ENCODE measurements at regions not wholly inside any gene's neighbourhood (a gene's known extent, or its start where the extent isn't known, plus 50 kb on each side); places are given as distances from the start of the nearest gene placed in this dataset.

DNA sequence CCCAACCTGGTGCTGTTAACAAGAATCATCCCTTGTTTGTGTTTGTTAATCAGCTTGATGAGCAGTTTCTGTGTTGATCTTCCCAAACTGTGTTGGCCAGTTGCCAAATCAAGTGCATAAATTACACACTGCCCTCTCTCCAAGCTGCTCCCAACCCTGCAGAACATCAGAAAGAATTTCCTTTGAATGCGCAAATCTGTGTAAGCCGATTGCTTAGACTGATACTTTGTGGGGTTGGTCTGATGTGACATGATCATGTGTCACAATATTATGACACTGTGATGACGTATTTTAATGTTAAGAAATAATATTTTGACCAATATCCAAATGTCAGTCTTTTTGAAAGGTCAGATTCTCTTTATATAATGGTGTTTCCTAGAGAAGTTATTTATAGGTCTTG, 766.4 kb upstream of the WWC1 start:
- TF ChIP-seq, protein P1, sequence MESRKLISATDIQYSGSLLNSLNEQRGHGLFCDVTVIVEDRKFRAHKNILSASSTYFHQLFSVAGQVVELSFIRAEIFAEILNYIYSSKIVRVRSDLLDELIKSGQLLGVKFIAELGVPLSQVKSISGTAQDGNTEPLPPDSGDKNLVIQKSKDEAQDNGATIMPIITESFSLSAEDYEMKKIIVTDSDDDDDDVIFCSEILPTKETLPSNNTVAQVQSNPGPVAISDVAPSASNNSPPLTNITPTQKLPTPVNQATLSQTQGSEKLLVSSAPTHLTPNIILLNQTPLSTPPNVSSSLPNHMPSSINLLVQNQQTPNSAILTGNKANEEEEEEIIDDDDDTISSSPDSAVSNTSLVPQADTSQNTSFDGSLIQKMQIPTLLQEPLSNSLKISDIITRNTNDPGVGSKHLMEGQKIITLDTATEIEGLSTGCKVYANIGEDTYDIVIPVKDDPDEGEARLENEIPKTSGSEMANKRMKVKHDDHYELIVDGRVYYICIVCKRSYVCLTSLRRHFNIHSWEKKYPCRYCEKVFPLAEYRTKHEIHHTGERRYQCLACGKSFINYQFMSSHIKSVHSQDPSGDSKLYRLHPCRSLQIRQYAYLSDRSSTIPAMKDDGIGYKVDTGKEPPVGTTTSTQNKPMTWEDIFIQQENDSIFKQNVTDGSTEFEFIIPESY (IDR thresholded peaks at IDR 0.05) = no peak
- TF ChIP-seq, protein P2, sequence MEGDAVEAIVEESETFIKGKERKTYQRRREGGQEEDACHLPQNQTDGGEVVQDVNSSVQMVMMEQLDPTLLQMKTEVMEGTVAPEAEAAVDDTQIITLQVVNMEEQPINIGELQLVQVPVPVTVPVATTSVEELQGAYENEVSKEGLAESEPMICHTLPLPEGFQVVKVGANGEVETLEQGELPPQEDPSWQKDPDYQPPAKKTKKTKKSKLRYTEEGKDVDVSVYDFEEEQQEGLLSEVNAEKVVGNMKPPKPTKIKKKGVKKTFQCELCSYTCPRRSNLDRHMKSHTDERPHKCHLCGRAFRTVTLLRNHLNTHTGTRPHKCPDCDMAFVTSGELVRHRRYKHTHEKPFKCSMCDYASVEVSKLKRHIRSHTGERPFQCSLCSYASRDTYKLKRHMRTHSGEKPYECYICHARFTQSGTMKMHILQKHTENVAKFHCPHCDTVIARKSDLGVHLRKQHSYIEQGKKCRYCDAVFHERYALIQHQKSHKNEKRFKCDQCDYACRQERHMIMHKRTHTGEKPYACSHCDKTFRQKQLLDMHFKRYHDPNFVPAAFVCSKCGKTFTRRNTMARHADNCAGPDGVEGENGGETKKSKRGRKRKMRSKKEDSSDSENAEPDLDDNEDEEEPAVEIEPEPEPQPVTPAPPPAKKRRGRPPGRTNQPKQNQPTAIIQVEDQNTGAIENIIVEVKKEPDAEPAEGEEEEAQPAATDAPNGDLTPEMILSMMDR (IDR thresholded peaks at IDR 0.05; ENCODE audit: low read depth, low read length, missing input control) = no peak
- TF ChIP-seq YY1 (IDR thresholded peaks at IDR 0.05) (no peak), JUND (IDR thresholded peaks at IDR 0.05) (no peak), RAD21 (IDR thresholded peaks at IDR 0.05) (no peak), SP1 (IDR thresholded peaks at IDR 0.05) (no peak), EGR1 (IDR thresholded peaks at IDR 0.05; ENCODE audit: low read depth in 2 of 2) (no peak), GABPA (IDR thresholded peaks at IDR 0.05 in 1 of 2, conservative IDR thresholded peaks at IDR 0.05 in 1 of 2) (no peak)
- TF ChIP-seq, protein P3, sequence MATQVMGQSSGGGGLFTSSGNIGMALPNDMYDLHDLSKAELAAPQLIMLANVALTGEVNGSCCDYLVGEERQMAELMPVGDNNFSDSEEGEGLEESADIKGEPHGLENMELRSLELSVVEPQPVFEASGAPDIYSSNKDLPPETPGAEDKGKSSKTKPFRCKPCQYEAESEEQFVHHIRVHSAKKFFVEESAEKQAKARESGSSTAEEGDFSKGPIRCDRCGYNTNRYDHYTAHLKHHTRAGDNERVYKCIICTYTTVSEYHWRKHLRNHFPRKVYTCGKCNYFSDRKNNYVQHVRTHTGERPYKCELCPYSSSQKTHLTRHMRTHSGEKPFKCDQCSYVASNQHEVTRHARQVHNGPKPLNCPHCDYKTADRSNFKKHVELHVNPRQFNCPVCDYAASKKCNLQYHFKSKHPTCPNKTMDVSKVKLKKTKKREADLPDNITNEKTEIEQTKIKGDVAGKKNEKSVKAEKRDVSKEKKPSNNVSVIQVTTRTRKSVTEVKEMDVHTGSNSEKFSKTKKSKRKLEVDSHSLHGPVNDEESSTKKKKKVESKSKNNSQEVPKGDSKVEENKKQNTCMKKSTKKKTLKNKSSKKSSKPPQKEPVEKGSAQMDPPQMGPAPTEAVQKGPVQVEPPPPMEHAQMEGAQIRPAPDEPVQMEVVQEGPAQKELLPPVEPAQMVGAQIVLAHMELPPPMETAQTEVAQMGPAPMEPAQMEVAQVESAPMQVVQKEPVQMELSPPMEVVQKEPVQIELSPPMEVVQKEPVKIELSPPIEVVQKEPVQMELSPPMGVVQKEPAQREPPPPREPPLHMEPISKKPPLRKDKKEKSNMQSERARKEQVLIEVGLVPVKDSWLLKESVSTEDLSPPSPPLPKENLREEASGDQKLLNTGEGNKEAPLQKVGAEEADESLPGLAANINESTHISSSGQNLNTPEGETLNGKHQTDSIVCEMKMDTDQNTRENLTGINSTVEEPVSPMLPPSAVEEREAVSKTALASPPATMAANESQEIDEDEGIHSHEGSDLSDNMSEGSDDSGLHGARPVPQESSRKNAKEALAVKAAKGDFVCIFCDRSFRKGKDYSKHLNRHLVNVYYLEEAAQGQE (IDR thresholded peaks at IDR 0.05) = no peak

Measured in liver (tissue), 3 donors.